Adipocyte (in vitro differentiated cells): ENCODE measurements at regions not wholly inside any gene's neighbourhood (a gene's known extent, or its start where the extent isn't known, plus 50 kb on each side); places are given as distances from the start of the nearest gene placed in this dataset.

ENCODE experiments used
- DNase-seq: peaks from one replicate; pipeline ENCODE4 v3.0.0-alpha.2; 2015; ENCODE audit warnings: low read depth
- H3K27me3 ChIP-seq: replicated peaks from 2 replicates; pipeline ENCODE4 v1.7.0; 2013; ENCODE audit warnings: mild to moderate bottlenecking, low read length, moderate library complexity; ENCODE audit not compliant: control insufficient read depth, insufficient read depth
- H3K36me3 ChIP-seq: 2 replicates; pipeline ENCODE4 v1.7.0; 2013; ENCODE audit warnings: low read length, mild to moderate bottlenecking, moderate library complexity; ENCODE audit not compliant: control insufficient read depth, insufficient read depth, severe bottlenecking
- H3K4me1 ChIP-seq: 2 replicates; pipeline ENCODE4 v1.7.0; 2013; ENCODE audit warnings: mild to moderate bottlenecking, low read length, moderate library complexity; ENCODE audit not compliant: control insufficient read depth, insufficient read depth
- H3K4me3 ChIP-seq: 2 replicates; pipeline ENCODE4 v1.7.0; 2013; ENCODE audit warnings: mild to moderate bottlenecking, low read length, moderate library complexity
- H3K9ac ChIP-seq: 2 replicates; pipeline ENCODE4 v1.7.0; 2013; ENCODE audit warnings: mild to moderate bottlenecking, low read length, moderate library complexity
- H3K9me3 ChIP-seq: 2 replicates; pipeline ENCODE4 v1.7.0; 2013; ENCODE audit warnings: mild to moderate bottlenecking, low read length, moderate library complexity; ENCODE audit not compliant: control insufficient read depth

- no peak overlapping the region for H3K9ac ChIP-seq
- H3K27me3 ChIP-seq, result no peaks in the 10 kb centered on the region
- peaks cover 22% of the 10 kb centered on the region for H3K4me1 ChIP-seq
- no peaks in the 10 kb centered on the region for H3K9me3 ChIP-seq
- no peak overlapping the region for H3K4me3 ChIP-seq
- no peak for DNase-seq
- H3K36me3 ChIP-seq, result no peaks in the 10 kb centered on the region
These were observed 1240.3 kb upstream of the ACVR2A start for GRCh38 chr2:146604521-146604920.

- Histone ChIP-seq H3K4me1 (peaks cover 22% of the 10 kb centered on the region), H3K9ac (no peak overlapping the region)
- DNase-seq, result peak; percentile 42
These were observed 1242.0 kb upstream of the ACVR2A start for GRCh38 chr2:146602856-146603255.

GRCh38 chr2:146602383-146602782 lies 1242.4 kb upstream of the ACVR2A start:
- Histone ChIP-seq H3K36me3 (no peaks in the 10 kb centered on the region), H3K4me3 (peak overlapping the region; percentile 18), H3K9me3 (no peaks in the 10 kb centered on the region), H3K27me3 (no peaks in the 10 kb centered on the region), H3K4me1 (peaks cover 22% of the 10 kb centered on the region), H3K9ac (no peak overlapping the region)
- peak; percentile 79 for DNase-seq

More at GRCh38 chr2:146602856-146603255, 1242.0 kb upstream of the ACVR2A start:
- Histone ChIP-seq H3K27me3 (no peaks in the 10 kb centered on the region), H3K36me3 (no peaks in the 10 kb centered on the region), H3K9me3 (no peaks in the 10 kb centered on the region), H3K4me3 (peak overlapping the region; percentile 18)

- H3K4me1 ChIP-seq, result peaks cover 18% of the 10 kb centered on the region
- no peaks in the 10 kb centered on the region for H3K36me3 ChIP-seq
- H3K9me3 ChIP-seq, result no peaks in the 10 kb centered on the region
- peak; percentile 24 for DNase-seq
- no peak overlapping the region for H3K9ac ChIP-seq
- H3K4me3 ChIP-seq, result no peak overlapping the region
- no peaks in the 10 kb centered on the region for H3K27me3 ChIP-seq
These were observed 1246.0 kb upstream of the ACVR2A start for GRCh38 chr2:146598791-146599190.

GRCh38 chr2:146597291-146597690 lies 1247.5 kb upstream of the ACVR2A start:
- H3K4me1 ChIP-seq, result peaks cover 5% of the 10 kb centered on the region
- H3K9ac ChIP-seq, result no peak overlapping the region
- no peak overlapping the region for H3K4me3 ChIP-seq
- DNase-seq, result no peak
- H3K27me3 ChIP-seq, result no peaks in the 10 kb centered on the region
- H3K36me3 ChIP-seq, result no peaks in the 10 kb centered on the region
- no peaks in the 10 kb centered on the region for H3K9me3 ChIP-seq

GRCh38 chr2:146591908-146592307 lies 1252.9 kb upstream of the ACVR2A start:
- no peak overlapping the region for H3K9ac ChIP-seq
- no peaks in the 10 kb centered on the region for H3K4me1 ChIP-seq

GRCh38 chr2:146587291-146587713 lies 1257.5 kb upstream of the ACVR2A start:
- H3K4me1 ChIP-seq, result no peaks in the 10 kb centered on the region
- DNase-seq, result no peak
- H3K9ac ChIP-seq, result no peak overlapping the region
- no peaks in the 10 kb centered on the region for H3K9me3 ChIP-seq
- no peaks in the 10 kb centered on the region for H3K27me3 ChIP-seq
- H3K36me3 ChIP-seq, result no peaks in the 10 kb centered on the region
- no peak overlapping the region for H3K4me3 ChIP-seq

More at GRCh38 chr2:146591908-146592307, 1252.9 kb upstream of the ACVR2A start:
- Histone ChIP-seq H3K36me3 (no peaks in the 10 kb centered on the region), H3K9me3 (no peaks in the 10 kb centered on the region), H3K4me3 (no peak overlapping the region), H3K27me3 (no peaks in the 10 kb centered on the region)
- no peak for DNase-seq

- Histone ChIP-seq H3K36me3 (no peaks in the 10 kb centered on the region), H3K9me3 (no peaks in the 10 kb centered on the region), H3K4me3 (no peak overlapping the region), H3K9ac (no peak overlapping the region), H3K4me1 (peaks cover 6% of the 10 kb centered on the region), H3K27me3 (no peaks in the 10 kb centered on the region)
- no peak for DNase-seq
These were observed 1260.5 kb upstream of the ACVR2A start for GRCh38 chr2:146584316-146584715.

GRCh38 chr2:146579147-146579930 lies 1265.5 kb upstream of the ACVR2A start:
- no peaks in the 10 kb centered on the region for H3K27me3 ChIP-seq
- no peak overlapping the region for H3K9ac ChIP-seq
- DNase-seq, result peak; percentile 66
- H3K4me1 ChIP-seq, result peaks cover 11% of the 10 kb centered on the region
- no peaks in the 10 kb centered on the region for H3K9me3 ChIP-seq
- no peaks in the 10 kb centered on the region for H3K36me3 ChIP-seq
- H3K4me3 ChIP-seq, result no peak overlapping the region

GRCh38 chr2:146576339-146577111 lies 1268.3 kb upstream of the ACVR2A start:
- H3K9ac ChIP-seq, result no peak overlapping the region
- no peak overlapping the region for H3K4me3 ChIP-seq
- H3K4me1 ChIP-seq, result peaks cover 11% of the 10 kb centered on the region
- no peak for DNase-seq
- no peaks in the 10 kb centered on the region for H3K9me3 ChIP-seq
- H3K36me3 ChIP-seq, result no peaks in the 10 kb centered on the region
- H3K27me3 ChIP-seq, result no peaks in the 10 kb centered on the region

GRCh38 chr2:146572598-146572997 lies 1272.2 kb upstream of the ACVR2A start:
- no peaks in the 10 kb centered on the region for H3K36me3 ChIP-seq
- no peaks in the 10 kb centered on the region for H3K4me1 ChIP-seq
- peak; percentile 14 for DNase-seq
- H3K4me3 ChIP-seq, result no peak overlapping the region
- no peak overlapping the region for H3K9ac ChIP-seq
- H3K27me3 ChIP-seq, result no peaks in the 10 kb centered on the region
- no peaks in the 10 kb centered on the region for H3K9me3 ChIP-seq
